SU-DHL-6 (cell line): ENCODE measurements at regions not wholly inside any gene's neighbourhood (a gene's known extent, or its start where the extent isn't known, plus 50 kb on each side); places are given as distances from the start of the nearest gene placed in this dataset.

ENCODE experiments used
- EZH2phosphoT487 ChIP-seq: fragments of 200-600 bp; sonication (generic), shearing (Covaris generic); conservative IDR thresholded peaks from 2 replicates; pipeline ENCODE4 v1.6.1; 2018; ENCODE audit warnings: mild to moderate bottlenecking, antibody characterized with exemption, low read length, moderate library complexity, mixed read lengths
- TF ChIP-seq, protein P1 (sequence below): fragments of 200-600 bp; sonication (generic); IDR thresholded peaks from one replicate; pipeline ENCODE4 v1.5.1; 2017; ENCODE audit warnings: antibody characterized with exemption, mild to moderate bottlenecking, low read length, moderate library complexity; ENCODE audit not compliant: insufficient read depth, poor library complexity, severe bottlenecking

DNA sequence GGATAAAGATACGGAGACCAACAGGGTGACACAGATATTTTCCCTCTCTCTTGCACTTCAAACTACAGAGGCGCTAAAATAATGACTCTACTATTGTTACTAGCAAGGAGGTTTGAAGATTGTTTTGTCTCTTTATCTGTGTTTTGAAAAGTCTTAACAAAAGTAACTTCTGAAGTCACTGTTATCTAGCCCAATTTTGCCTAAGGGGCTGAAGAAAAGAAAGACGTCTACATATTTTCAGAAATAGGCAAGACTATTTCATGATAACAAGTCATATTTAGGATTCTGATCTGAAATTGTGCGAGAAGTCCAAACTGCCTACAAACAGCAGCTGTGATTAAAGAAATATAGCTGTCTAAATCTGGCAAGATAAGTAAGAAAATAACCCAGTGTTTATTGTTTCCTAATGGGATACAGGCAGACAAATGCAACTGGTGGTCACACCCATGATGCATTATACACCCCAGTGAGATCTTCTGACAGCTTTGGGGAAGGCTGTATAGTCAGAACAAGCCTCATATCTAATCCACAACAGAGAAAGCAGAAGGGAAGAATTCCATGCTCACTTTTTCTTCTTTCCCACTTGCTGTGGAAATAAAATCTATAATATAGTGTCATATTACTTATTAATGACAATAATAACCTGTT lies 226.9 kb upstream of the ARID2 start:
- no peak for TF ChIP-seq EZH2phosphoT487
- TF ChIP-seq, protein P1, sequence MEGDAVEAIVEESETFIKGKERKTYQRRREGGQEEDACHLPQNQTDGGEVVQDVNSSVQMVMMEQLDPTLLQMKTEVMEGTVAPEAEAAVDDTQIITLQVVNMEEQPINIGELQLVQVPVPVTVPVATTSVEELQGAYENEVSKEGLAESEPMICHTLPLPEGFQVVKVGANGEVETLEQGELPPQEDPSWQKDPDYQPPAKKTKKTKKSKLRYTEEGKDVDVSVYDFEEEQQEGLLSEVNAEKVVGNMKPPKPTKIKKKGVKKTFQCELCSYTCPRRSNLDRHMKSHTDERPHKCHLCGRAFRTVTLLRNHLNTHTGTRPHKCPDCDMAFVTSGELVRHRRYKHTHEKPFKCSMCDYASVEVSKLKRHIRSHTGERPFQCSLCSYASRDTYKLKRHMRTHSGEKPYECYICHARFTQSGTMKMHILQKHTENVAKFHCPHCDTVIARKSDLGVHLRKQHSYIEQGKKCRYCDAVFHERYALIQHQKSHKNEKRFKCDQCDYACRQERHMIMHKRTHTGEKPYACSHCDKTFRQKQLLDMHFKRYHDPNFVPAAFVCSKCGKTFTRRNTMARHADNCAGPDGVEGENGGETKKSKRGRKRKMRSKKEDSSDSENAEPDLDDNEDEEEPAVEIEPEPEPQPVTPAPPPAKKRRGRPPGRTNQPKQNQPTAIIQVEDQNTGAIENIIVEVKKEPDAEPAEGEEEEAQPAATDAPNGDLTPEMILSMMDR: no peak
